VCaP (cell line): ENCODE measurements at regions not wholly inside any gene's neighbourhood (a gene's known extent, or its start where the extent isn't known, plus 50 kb on each side); places are given as distances from the start of the nearest gene placed in this dataset.

Experiments
- H3K27ac ChIP-seq: fragments of 450-650 bp; 2 replicates; pipeline ENCODE4 v1.5.1; 2017
- CTCF ChIP-seq: fragments of 450-650 bp; conservative IDR thresholded peaks from 2 replicates; pipeline ENCODE4 v1.5.1; 2017; ENCODE audit warnings: mild to moderate bottlenecking, moderate library complexity

DNA sequence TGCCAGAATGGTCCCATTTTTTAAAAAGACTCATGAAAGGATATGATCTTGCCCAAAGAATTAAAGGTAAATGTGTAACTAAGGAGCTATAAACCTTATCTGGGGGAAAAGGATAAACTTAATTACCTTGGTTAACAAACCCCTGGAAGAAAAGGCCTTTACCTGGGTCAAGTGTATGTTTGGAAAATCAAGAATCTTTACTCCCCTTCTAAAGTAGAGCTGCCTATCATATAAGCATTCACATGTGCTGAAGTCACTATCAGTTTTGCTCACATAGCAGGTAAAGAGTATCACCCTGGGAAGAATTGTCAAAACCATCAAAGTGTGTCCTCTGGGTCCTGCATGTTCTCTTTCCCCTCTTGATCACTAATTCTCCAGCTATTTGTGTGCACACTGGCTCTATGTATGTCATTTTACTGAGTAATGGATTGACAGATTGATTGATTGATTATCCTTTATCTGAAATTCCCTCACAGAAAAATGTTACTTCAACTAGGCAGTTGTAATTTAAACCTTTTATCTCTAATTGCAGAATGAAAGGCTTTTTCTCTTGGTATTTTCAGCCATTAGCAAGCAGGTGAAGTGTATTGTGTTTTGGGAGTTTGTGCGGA, 199.4 kb downstream of the NOL4 start:
- H3K27ac ChIP-seq = no peak overlapping the region
- TF ChIP-seq CTCF = no peak

DNA sequence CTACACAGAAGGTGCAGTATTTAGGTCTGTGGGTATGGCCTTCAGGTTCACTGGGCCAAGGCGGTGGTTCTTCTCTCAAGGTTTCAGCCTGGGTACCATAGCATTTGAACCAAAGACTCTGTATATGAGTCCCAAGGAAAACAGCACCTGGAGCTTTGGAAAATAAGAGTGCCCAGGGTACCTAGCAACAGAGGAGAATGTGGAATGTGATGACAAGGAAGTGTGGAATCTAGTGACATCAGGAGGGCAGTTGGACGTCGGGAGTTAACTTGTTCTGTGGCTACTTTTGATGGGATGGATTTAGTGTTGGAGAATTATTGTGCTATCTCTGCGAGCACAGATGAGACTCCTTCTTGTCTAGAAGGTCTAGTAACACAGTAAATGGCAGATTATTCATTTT, 201.2 kb downstream of the NOL4 start:
- no peak for TF ChIP-seq CTCF
- no peak overlapping the region for H3K27ac ChIP-seq

DNA sequence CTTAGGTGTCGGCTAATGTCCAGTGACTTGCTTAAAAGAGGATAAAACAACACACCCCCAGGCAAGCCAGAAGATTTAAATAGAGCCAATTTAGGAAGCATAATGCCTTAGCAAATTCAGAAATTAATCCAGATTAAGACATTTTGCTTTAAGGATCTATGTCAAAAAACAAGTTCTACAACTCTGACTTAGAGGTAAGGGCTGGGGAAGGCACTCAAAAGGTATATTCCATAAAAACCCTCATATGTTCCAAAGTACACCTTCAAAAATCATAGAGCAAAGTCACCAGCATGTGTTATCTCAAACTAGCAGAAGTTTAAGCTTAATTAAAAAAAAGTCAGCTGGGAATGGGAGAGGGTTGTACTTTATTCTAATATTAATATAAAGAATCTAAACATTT, 206.4 kb downstream of the NOL4 start:
- TF ChIP-seq CTCF = no peak
- H3K27ac ChIP-seq = peak overlapping the region; percentile 48

DNA sequence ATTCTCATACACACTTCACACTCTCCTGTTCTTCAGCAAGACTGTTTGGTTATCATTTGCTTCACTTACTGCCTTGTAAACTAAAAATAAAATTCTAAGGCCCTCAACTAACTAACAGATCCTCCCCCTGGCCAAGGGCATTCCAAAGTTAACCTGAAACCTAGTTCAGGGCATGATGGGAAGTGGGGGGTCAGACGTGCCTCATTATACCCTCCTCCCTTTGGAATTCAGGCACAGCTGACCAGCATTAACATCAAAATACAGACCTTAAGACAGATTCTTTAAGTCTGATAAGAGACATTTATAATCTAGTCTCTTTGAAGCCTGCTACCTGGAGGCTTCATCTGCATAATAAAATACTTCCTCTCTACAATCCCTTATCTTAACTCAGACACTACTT, 221.0 kb downstream of the NOL4 start:
- no peak for TF ChIP-seq CTCF
- no peak overlapping the region for H3K27ac ChIP-seq

GRCh38 chr18:34002130-34002529, 222.6 kb downstream of the NOL4 start:
- TF ChIP-seq CTCF = no peak

DNA sequence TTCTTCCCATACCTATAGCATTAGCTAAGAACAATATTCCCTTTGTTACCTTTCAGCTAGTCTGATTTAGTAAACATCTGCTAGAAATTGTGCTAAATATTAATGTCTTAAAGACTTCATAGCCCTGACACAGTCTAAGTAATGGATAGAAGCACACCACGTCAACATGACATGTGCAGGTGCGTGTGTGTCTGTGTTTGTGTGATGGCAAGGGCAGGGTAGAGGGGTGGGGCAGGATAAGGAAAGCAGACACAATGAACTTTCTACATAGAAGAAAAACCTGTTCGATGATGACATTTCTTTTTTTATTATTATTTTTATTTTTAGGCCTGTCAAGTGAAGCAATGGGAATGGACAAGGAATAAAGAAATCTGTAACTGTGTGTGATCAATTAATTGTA, 223.3 kb downstream of the NOL4 start:
- no peak overlapping the region for H3K27ac ChIP-seq
- no peak for TF ChIP-seq CTCF

More at GRCh38 chr18:34002130-34002529, 222.6 kb downstream of the NOL4 start:
- H3K27ac ChIP-seq = no peak overlapping the region

- no peak overlapping the region for H3K27ac ChIP-seq
- TF ChIP-seq CTCF = no peak
Measured at GRCh38 chr18:33987206-33987605, 237.5 kb downstream of the NOL4 start.

DNA sequence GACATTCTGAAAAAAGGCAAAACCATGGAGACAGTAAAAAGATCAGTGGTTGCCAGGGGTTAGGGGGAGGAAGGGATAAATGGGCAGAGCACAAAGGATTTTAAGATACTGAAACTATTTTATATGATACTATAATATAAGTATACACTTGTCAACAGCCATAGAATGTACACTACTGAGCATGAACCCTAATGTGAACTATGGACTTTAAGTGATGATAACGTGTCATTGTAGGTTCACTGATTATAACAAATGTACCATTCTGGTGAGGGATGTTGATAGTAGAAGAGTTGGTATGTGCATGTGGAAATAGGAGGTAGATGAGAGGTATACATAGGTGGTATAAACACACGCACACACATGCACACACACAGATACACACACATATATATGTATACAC, 241.6 kb downstream of the NOL4 start:
- no peak for TF ChIP-seq CTCF
- H3K27ac ChIP-seq = no peak overlapping the region
